PC-9 (cell line): ENCODE measurements at regions not wholly inside any gene's neighbourhood (a gene's known extent, or its start where the extent isn't known, plus 50 kb on each side); places are given as distances from the start of the nearest gene placed in this dataset.

Experiments used
- BruUV-seq: library from RNA; stranded (reverse); fragments of 400-500 nt; replicated peaks from 2 replicates; lab custom pipeline; 2021; lab: Mats Ljungman, UMichigan
- CTCF ChIA-PET: fragments of 300-600 bp; sonication (Branson Sonifier 250); formaldehyde crosslinking; loops from one replicate; lab custom pipeline; 2022; ENCODE audit warnings: antibody characterized with exemption; lab: Charles Lee
- POLR2A ChIA-PET: fragments of 300-600 bp; sonication (Branson Sonifier 250); formaldehyde crosslinking; loops from one replicate; lab custom pipeline; 2022; ENCODE audit warnings: antibody characterized with exemption; ENCODE audit not compliant: unreplicated experiment; lab: Charles Lee
- DNase-seq, 2 experiments: peaks; one replicate each; pipeline versions ENCODE4 v3.0.0 to v3.0.0-alpha.2; 2015 to 2022; ENCODE audit warnings: mixed read lengths in 1 of 2
- H2AFZ ChIP-seq: fragments of 200-600 bp; sonication (generic); 2 replicates; pipeline ENCODE4 v1.8.1; 2017; ENCODE audit warnings: antibody characterized with exemption
- H3F3A ChIP-seq: fragments of 200-600 bp; sonication (generic); 2 replicates; pipeline ENCODE4 v1.8.1; 2017; ENCODE audit warnings: antibody characterized with exemption, mild to moderate bottlenecking, low read depth; ENCODE audit not compliant: insufficient read depth
- H3K27ac ChIP-seq: fragments of 200-600 bp; sonication (generic); 2 replicates; pipeline ENCODE4 v1.6.1; 2016; ENCODE audit warnings: mixed run types
- H3K27me3 ChIP-seq: fragments of 200-600 bp; sonication (generic); 2 replicates; pipeline ENCODE4 v1.6.1; 2016; ENCODE audit warnings: low read depth, mixed run types; ENCODE audit not compliant: insufficient read depth
- H3K36me3 ChIP-seq: fragments of 200-600 bp; sonication (generic); 2 replicates; pipeline ENCODE4 v1.6.1; 2016; ENCODE audit warnings: low read depth, mixed run types
- H3K4me1 ChIP-seq: fragments of 200-600 bp; sonication (generic); replicated peaks from 2 replicates; pipeline ENCODE4 v1.6.1; 2016; ENCODE audit warnings: mixed run types; ENCODE audit not compliant: insufficient read depth
- H3K4me2 ChIP-seq: fragments of 200-600 bp; sonication (generic); 2 replicates; pipeline ENCODE4 v1.6.1; 2017; ENCODE audit warnings: mixed run types
- H3K4me3 ChIP-seq: fragments of 200-600 bp; sonication (generic); 2 replicates; pipeline ENCODE4 v1.6.1; 2016; ENCODE audit warnings: mixed run types
- H3K79me2 ChIP-seq: fragments of 200-600 bp; sonication (generic); 2 replicates; pipeline ENCODE4 v1.6.1; 2017; ENCODE audit warnings: low read depth, mixed run types
- H3K9me2 ChIP-seq: fragments of 200-600 bp; sonication (generic); 2 replicates; pipeline ENCODE4 v1.8.1; 2017; ENCODE audit warnings: mild to moderate bottlenecking; ENCODE audit not compliant: insufficient read depth
- H3K9me3 ChIP-seq: fragments of 200-600 bp; sonication (generic); 2 replicates; pipeline ENCODE4 v1.8.1; 2016; ENCODE audit warnings: low read depth; ENCODE audit not compliant: insufficient read depth
- H4K20me1 ChIP-seq: fragments of 200-600 bp; sonication (generic); 2 replicates; pipeline ENCODE4 v1.8.1; 2017; ENCODE audit not compliant: insufficient read depth
- CTCF ChIP-seq: fragments of 200-600 bp; sonication (generic); conservative IDR thresholded peaks from 2 replicates; pipeline ENCODE4 v1.6.1; 2017; ENCODE audit warnings: mixed run types, antibody characterized with exemption, mild to moderate bottlenecking, moderate library complexity
- EZH2 ChIP-seq: fragments of 200-600 bp; sonication (generic); IDR thresholded peaks from 2 replicates; pipeline ENCODE4 v1.8.0; 2017; ENCODE audit warnings: antibody characterized with exemption, low read depth
- intact Hi-C: fragments of 100-400 bp; cut with micrococcal nuclease; formaldehyde crosslinking; loops from one replicate; pipeline ENCODE4 v1.10.0; 2022; ENCODE audit not compliant: unreplicated experiment

GRCh38 chr14:97442363-97442762, 645.2 kb downstream of the VRK1 start:
- Histone ChIP-seq H3K36me3 (no peaks in the 10 kb centered on the region), H3K4me2 (no peak overlapping the region), H3K27me3 (peaks cover 4% of the 10 kb centered on the region; the same call in 1 of the 2 replicates), H3K79me2 (no peaks in the 10 kb centered on the region), H3F3A (no peaks in the 10 kb centered on the region), H3K9me3 (no peaks in the 10 kb centered on the region), H3K9me2 (no peaks in the 10 kb centered on the region), H3K4me3 (no peak overlapping the region), H4K20me1 (no peaks in the 10 kb centered on the region), H3K4me1 (no peaks in the 10 kb centered on the region), H2AFZ (no peak overlapping the region), H3K27ac (no peak overlapping the region)
- no TSS peak for BruUV-seq
- ChIA-PET POLR2A (no interaction called here), CTCF (no interaction called here)
- no peak for TF ChIP-seq CTCF
- no peak for TF ChIP-seq EZH2
- no peak for DNase-seq
- intact Hi-C loops, result no loop called here

- H3K36me3 ChIP-seq, result no peaks in the 10 kb centered on the region
- DNase-seq, result no peak
- no peak overlapping the region for H2AFZ ChIP-seq
- H3K4me3 ChIP-seq, result no peak overlapping the region
- CTCF ChIA-PET, result no interaction called here
- intact Hi-C loops, result no loop called here
- peaks cover 4% of the 10 kb centered on the region; the same call in 1 of the 2 replicates for H3K27me3 ChIP-seq
- no peaks in the 10 kb centered on the region for H3K9me2 ChIP-seq
- H3K79me2 ChIP-seq, result no peaks in the 10 kb centered on the region
- H3F3A ChIP-seq, result no peaks in the 10 kb centered on the region
- BruUV-seq, result no TSS peak
- no peaks in the 10 kb centered on the region for H4K20me1 ChIP-seq
- no peak for TF ChIP-seq EZH2
- no peak for TF ChIP-seq CTCF
- no peak overlapping the region for H3K4me2 ChIP-seq
- H3K4me1 ChIP-seq, result no peaks in the 10 kb centered on the region
- no peaks in the 10 kb centered on the region for H3K9me3 ChIP-seq
- POLR2A ChIA-PET, result no interaction called here
- H3K27ac ChIP-seq, result no peak overlapping the region
Measured at GRCh38 chr14:97443412-97443811, 646.2 kb downstream of the VRK1 start.

GRCh38 chr14:97444248-97444647, 647.1 kb downstream of the VRK1 start:
- no peaks in the 10 kb centered on the region for H3K4me1 ChIP-seq
- POLR2A ChIA-PET, result no interaction called here
- CTCF ChIA-PET, result no interaction called here
- DNase-seq, result no peak
- BruUV-seq, result no TSS peak
- H3F3A ChIP-seq, result no peaks in the 10 kb centered on the region
- H4K20me1 ChIP-seq, result no peaks in the 10 kb centered on the region
- no peak overlapping the region for H3K27ac ChIP-seq
- intact Hi-C loops, result no loop called here
- H3K4me3 ChIP-seq, result no peak overlapping the region
- H3K27me3 ChIP-seq, result peaks cover 4% of the 10 kb centered on the region; the same call in 1 of the 2 replicates
- H3K9me2 ChIP-seq, result no peaks in the 10 kb centered on the region
- no peaks in the 10 kb centered on the region for H3K9me3 ChIP-seq
- H3K36me3 ChIP-seq, result no peaks in the 10 kb centered on the region
- no peak overlapping the region for H3K4me2 ChIP-seq
- H3K79me2 ChIP-seq, result no peaks in the 10 kb centered on the region
- TF ChIP-seq EZH2, result no peak
- TF ChIP-seq CTCF, result no peak
- H2AFZ ChIP-seq, result no peak overlapping the region
